H1 (cell line): ENCODE measurements at regions not wholly inside any gene's neighbourhood (a gene's known extent, or its start where the extent isn't known, plus 50 kb on each side); places are given as distances from the start of the nearest gene placed in this dataset.

Experiments used
- BCL11A ChIP-seq, 2 experiments: IDR thresholded peaks; one replicate each; pipeline ENCODE4 v1.6.1; 2011; ENCODE audit warnings: low read depth in 2 of 2, low read length in 2 of 2, mild to moderate bottlenecking in 2 of 2
- NANOG ChIP-seq: IDR thresholded peaks from 2 replicates; pipeline ENCODE4 v1.6.1; 2011; ENCODE audit warnings: low read length, low read depth, mild to moderate bottlenecking, inconsistent platforms; ENCODE audit not compliant: insufficient read depth, poor library complexity, severe bottlenecking
- SP1 ChIP-seq: IDR thresholded peaks from 2 replicates; pipeline ENCODE4 v1.6.1; 2011; ENCODE audit warnings: low read depth, low read length
- SRF ChIP-seq: IDR thresholded peaks from 2 replicates; pipeline ENCODE4 v1.6.1; 2011; ENCODE audit warnings: mild to moderate bottlenecking, low read depth, low read length, moderate library complexity

DNA sequence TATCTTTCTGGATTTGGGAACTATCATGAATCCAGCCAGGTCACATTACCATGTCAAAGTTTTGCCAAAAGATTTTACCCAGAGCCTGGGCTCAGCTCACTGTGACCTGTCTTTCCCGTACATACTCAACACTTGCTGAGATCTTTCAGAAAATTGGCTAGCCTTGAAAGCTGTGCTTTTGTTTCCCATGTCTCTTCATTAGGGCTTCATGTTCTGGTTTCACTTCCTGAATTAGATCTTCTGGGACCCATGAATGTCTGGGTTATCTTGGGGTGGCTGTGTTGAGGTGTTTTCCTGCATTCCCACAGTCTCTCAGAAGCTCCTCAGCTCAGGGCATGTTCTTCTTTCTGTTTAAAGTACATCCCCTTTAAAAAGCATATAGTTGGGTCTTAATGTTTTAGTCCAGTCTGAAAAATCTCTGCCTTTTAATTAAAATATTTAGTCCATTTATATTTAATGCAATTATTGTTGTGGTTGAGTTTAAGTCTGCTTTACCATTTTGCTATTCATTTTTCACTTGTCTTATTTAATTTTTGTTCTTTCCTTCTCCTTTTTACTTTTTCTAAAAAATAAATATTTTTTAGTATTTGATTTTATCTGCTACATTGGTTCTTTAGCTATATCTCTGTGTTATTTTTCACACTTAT is 242.7 kb downstream of the VRK1 start (continued):
- no peak for TF ChIP-seq NANOG
- TF ChIP-seq BCL11A (IDR thresholded peaks at IDR 0.05; ENCODE audit: low read depth in 2 of 2, low read length in 2 of 2): no peak
- no peak for TF ChIP-seq SP1
- no peak for TF ChIP-seq SRF
